ENCODE measurements at regions not wholly inside any gene's neighbourhood (a gene's known extent, or its start where the extent isn't known, plus 50 kb on each side); places are given as distances from the start of the nearest gene placed in this dataset.

DNA sequence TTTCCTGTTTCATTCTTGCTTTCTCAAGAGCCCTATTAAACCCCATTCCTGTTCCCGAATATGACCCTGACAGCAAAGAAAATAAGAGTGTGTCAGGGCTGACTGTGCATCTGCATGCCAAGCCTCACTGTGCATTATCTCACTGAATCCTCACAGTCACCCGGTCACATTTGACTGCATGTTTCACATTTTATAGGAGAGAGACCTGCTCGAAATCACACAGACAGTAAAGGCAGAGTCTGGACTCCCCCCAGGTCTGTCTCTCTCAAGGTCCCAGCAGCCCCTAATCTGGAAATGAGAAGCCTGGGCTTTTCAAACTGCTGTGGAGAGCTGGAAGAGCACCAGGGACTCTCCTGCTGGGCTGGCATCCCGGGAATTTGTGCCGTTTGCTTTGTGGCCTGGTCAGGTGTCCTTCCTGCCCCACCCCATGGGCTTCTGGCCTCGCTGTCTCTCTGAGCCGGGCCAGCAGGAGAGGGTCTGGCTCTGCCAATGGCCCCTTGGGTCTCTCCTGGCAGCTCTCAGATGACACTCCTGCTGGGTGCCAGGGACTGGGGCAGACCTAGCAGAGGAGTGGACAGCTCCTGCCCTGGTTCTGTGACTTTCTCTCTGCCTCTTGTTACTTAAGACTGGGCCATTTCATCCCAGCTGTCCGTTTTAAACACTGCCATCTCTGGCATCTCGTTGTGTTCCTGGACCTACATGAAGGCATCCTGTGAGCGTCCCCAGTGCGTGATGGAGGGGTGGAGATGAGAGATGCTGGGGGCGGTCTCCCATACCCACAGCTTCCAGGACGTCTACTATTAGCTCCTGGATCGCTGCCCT, 173.6 kb downstream of the ARHGAP12 start:
- intact Hi-C loops (cut with DNase I) = no loop called here

DNA sequence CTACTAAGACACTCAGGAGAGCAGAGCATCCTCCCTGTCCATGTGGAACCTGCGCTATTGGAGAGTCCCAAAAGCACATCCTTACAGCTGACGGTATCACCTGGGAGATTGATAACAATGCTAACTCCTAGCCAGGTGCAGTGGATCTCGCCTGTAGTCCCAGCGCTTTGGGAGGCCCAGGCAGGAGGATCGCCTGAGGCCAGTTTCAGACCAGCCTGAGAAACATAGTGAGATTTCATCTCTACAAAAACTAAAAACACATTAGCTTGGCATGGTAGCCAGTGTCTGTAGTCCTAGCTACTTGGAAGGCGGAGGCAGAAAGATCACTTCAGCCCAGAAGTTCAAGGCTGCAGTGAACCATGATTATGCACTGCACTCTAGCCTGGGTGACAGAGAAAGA, 174.9 kb downstream of the ARHGAP12 start:
- DNase-seq = no peak
- intact Hi-C loops (cut with DNase I) = no loop called here

More for the DNA sequence above, 173.6 kb downstream of the ARHGAP12 start:
- peak in 1 of 10 donors; percentile 84 for DNase-seq

DNA sequence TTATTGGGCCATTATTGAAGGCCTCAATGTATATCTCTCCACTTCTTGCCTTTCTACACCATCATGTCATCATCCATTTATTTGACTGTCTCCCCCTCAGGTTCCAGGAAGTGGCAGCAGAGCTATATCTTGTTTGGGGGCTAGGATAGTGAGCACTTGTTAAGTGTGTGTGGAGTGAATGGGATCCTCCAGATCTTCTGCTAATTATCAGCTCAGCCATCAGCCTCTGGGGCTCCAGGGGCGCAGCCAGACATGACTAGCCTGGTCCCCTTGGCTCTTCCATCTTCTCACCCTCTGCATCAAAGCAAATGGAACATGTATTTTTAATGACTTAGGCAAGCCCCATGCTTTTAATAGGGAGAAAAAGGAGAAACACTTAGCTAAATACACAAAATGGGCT, 176.5 kb downstream of the ARHGAP12 start:
- intact Hi-C loops (cut with DNase I) = no loop called here
- no peak for DNase-seq

DNA sequence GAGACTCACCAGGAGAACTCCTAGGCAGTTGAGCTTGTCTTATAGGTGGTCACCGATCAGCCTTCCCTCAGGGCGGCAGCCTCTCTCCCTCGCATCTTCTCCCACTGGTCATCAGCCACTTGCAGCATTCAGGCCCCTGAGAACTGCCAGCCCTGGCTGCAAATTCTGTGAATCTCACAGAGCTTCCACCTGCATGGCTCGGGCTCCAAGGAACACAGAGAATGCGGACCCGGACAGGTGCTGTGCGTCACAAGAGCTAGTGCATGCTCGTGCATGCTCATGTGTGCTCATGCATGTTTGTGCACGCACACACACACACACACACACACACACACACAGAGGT, 176.9 kb downstream of the ARHGAP12 start:
- intact Hi-C loops (cut with DNase I) = no loop called here
- DNase-seq = peak in 1 of 10 donors; percentile 62

DNA sequence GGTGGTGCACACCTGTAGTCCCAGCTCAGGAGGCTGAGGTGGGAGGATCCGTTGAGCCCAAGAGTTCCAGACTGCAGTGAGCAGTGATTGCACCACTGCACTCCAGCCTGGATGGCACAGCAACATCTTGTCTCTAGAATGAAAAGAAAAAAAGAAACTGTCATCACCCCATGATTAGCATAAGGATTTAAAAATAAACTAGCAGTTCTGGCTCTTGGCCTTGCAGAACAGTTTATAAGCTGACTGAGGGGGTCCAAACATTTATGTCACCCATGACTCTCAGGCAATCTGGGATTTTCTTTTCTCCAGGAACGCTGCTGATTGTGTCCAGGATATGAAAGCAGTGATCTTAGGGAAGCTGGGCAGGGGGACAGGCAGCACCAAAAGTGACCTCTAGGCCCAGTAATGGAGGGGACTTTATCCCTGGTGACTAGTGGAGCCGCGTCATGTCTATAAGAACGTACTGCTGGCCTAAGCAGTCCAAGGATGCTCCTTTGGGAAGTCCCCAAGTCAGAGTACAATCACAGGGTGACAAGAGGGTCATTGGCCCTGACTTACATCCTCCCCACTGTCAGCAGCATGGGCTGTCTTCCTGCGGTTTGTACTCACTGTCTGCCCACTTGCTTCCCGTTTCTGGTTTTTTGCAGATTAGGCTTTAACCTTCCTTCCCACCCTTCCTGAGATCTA, 177.4 kb downstream of the ARHGAP12 start:
- no peak for DNase-seq
- intact Hi-C loops (cut with DNase I) = no loop called here

DNA sequence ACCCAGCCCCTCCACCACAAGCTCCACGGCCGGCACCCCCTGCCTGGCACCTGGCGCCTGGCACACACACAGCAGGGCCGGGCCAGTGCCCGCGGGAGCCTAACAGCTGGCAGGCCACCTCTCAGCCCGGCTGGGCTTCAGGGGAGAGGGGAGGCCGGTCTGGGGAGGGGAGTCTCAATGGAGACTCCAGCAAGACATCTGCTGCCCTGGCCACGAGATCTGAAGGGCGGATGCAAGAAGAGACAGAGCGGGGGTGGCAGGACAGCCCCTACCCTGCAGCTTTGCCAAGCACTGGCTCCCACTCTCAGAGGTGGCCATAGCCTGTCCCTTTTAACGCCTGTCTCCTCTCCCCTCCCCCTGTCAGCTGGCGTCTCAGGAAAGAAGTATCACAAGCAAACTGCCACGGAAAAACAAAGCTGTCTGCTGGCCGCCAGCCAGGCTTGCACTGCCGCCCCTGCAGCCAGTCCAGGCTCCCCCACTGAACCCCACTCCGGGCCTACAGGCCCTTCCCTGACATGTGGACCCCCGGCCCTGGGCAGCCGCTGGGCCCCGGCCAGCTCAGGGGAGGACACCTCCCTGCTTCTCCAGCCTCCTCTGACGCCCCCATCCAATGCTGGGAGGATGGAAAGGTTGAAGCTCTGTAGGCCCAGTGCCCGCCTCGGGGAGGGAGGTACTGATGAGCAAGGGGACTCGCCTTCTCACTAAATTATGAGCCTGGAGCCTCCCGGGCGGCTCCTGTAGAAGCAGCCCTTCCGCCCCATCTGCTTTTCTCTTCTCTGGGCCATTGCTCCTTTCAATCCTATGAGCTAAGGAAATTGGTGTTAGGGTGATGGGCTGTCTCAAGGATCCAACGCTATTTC, 178.4 kb downstream of the ARHGAP12 start:
- DNase-seq = peak in 8 of 10 donors; percentile 26 to 87 (median 50)
- intact Hi-C loops (cut with DNase I) = no loop called here

DNA sequence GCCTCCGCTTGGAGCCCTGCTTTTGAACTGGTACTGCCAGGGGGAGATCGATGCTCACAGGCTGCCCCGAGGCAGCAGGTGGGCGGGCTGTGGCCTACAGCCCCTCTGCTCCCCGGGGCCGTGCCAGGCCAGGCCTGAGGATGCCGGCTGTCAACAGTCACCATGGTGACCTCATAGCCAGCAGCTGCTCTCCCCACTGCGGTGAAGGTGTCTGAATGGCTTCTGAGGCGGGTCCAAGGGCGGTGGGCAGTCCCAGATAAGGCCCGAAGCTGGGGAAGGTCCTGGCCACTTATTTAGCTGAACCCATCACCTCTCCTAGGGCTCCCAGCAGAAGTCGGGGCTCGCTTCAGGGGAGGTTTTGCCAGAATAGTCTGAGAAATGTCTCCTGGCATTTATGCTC, 179.3 kb downstream of the ARHGAP12 start:
- intact Hi-C loops (cut with DNase I) = no loop called here
- DNase-seq = peak in 1 of 10 donors; percentile 62

DNA sequence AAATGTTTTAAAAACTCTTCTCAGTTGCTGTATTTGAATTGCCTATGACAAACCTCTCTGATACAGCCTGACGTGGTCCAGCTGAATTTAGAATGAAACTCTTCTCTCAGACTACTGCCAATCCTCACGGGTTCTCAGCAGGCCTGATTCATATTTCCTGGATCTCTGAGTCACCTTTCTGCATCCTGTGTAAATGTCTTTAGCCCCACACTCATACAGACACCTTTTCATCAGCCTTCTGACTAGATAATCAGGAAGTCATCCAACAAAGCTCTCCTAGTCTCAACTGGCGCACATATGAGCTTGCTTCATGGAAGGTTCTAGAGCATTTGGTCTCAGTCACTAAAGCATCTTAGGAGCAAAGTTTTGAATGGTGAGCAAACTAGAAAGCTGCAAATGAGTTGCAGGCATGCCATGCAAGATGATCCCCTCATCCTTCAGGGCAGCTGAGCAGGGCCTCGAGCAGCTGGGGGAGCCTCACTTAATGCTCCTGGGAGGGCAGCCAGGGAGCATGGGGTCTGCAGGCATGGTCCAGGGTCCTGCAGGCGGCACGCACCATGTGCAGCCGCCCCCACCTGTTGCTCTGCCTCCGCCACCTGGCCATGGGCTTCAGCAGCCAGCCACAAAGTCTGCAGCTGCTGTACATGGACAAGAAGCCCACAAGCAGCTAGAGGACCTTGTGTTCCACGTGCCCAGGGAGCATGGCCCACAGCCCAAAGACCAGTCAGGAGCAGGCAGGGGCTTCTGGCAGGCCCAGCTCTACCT, 182.8 kb downstream of the ARHGAP12 start:
- DNase-seq = peak in 1 of 10 donors; percentile 75
- intact Hi-C loops (cut with DNase I) = no loop called here

DNA sequence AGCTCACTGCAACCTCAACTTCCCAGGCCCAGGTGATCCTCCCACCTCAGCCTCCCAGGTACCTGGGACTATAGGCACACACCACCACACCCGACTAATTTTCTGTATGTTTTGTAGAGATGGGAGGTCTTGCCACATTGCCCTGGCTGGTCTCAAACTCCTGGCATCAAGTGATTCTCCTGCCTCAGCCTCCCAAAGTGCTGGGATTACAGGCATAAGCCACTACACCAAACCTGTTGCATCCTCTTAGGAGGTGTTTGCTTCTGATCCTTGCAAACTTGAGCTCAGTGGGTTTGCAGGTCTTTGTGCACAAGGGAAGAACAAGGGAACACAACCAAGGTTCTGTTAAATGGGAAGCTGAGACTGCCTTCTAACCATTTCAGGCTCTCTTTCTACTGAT, 184.6 kb downstream of the ARHGAP12 start:
- intact Hi-C loops (cut with DNase I) = no loop called here
- DNase-seq = no peak

DNA sequence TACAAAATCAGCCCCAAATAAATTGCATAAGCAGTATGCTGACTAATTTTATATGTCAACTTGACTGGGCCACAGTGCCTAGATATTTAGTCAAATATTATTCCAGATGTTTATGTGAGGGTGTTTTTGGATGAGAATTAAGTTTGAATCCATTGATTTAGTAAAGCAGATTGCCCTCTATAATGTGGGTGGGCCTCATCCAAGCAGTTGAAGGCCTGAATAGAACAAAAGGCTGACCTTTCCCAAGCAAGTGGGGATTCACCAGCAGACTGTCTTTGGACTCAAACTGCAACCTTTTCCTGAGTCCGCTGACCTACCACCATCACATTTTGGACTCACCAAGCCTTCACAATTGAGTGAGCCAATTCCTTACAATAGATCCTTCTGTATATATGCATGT, 186.4 kb downstream of the ARHGAP12 start:
- DNase-seq = no peak
- intact Hi-C loops (cut with DNase I) = no loop called here

DNA sequence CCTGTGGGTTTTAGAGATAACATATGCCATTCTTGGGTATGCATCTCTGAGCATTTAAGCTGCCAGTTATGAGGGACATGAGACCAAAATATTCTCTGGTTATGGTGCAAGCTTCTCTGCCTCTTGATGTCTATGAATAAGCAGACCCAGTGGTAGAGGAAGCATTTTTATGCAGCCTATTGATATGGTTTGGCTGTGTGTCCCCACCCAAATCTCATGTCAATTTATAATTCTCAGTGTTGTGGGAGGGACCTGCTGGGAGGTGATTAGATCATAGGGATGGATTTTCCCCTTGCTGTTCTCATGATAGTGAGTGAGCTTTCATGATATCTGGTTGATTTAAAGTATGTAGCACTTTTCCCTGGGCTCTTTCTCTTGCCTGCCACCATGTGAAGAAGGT, 187.2 kb downstream of the ARHGAP12 start:
- DNase-seq = no peak
- intact Hi-C loops (cut with DNase I) = no loop called here

DNA sequence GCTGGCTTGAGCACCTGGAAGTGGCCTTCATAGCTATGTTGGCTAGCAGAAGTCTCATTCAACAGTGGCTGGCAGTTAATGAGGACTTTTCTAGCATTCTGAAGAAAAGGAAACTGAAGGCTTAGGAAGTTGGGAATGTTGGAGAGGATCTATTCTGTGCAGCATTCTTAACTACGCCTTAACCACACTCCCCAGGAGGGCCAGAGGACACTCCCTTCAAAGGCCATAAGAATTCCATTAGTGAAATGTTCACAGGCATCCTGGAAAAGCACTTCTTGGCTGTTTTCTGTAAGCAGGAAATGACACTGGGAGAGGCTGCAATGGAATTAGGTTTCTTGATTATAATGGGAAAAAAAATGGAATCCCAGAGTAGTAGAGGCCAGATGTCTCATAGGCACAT, 188.9 kb downstream of the ARHGAP12 start:
- DNase-seq = no peak
- intact Hi-C loops (cut with DNase I) = no loop called here

DNA sequence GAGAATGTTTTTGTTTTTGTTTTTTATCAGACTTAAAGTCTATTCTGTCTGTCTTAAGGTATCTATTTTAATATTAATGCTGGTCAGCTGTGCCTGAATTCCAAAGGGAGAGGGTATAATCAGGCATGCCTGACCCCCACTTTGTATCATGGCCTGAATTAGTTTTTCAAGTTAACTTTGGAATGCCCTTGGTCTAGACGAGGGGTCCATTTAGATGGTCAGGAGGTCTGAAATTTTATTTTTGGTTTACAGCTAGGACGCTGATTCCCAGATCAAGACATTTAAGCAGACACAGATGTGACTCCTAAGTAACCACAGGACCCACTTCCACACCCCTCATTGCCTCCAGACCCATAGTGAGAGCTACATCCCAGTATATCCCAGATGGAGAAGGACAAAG, 189.5 kb downstream of the ARHGAP12 start:
- intact Hi-C loops (cut with DNase I) = no loop called here
- no peak for DNase-seq

DNA sequence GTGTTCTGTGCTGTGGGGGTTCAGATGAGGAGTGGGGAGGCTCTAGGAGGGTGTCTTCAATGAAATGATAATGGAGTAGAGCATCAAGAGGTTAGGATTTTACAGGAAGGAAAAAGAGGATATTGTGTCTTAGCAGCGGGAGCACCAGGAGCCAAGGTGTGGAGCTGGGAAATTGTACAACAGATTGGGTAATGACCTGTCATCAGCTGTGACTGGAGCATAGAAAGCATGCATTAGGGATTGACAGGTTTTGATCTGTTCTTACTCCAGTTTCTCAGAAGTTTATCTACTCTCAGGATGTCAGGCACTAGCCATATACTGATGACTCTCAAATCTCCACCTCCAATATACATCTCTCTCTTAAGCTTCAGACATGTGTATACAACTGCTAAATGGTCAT, 196.9 kb downstream of the ARHGAP12 start:
- intact Hi-C loops (cut with DNase I) = no loop called here
- no peak for DNase-seq

DNA sequence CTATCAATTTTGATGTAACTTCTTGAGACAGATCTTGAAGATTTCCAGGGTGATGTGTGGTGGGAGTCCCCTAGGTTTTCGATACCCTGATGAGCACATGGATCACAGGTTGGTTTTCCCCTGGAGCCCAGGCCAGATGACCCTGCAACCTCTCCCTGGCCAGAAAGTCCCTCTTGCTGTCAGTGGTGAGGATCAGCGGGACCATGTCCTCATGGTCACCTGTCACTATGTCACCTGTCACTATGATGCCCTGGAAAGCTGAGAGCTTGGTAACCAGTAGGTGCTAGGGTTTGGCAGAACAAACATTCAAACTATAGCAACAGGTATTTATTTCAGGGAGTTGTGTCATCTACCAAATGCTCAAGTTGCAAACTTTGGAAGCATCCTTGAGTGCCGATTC, 197.9 kb downstream of the ARHGAP12 start:
- DNase-seq = no peak
- intact Hi-C loops (cut with DNase I) = no loop called here

DNA sequence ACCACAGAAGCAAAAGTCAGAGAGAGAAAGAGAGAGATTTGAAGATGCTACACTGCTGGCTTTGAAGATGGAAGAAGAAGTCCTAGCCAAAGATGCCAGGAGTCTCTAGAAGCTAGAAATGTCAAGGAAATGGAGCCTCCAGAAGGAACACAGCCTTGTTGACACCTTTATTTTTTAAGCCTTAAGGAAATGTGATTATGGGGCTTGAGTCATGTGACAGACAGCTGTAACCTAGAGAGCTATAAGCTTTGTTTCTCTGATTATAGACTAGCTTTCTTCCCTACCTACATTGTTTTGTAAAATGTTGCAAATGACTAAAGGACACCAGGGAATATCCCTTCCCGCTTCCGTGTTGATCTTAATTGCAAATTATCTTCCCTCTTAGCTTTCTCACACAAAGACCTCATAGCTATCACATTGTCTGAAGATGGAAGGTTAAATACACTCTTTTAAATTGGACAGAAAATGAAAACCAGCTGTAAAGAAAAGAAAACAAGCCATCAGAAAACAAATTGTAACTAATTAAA, 199.9 kb downstream of the ARHGAP12 start:
- intact Hi-C loops (cut with DNase I) = no loop called here
- DNase-seq = no peak

DNA sequence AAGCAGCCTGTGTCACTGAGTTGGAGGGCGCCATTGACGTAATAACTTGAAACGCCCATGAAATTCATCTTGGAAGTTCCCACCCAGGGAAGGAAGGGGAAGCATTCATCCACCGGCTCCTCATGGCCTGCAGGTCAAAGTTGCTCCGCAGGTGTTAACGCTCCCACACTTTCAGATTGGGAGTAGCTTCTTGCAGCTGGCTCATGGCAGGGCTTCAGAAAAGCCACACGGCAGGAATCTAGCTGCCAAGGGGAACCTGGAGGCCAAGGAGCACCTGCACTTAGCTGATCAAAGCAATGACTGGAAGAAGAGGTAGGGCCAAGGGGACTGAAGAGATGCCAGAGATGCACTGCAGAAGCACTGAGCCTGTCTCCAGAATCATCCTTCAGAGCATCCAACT, 203.2 kb downstream of the ARHGAP12 start:
- intact Hi-C loops (cut with DNase I) = no loop called here
- DNase-seq = no peak

DNA sequence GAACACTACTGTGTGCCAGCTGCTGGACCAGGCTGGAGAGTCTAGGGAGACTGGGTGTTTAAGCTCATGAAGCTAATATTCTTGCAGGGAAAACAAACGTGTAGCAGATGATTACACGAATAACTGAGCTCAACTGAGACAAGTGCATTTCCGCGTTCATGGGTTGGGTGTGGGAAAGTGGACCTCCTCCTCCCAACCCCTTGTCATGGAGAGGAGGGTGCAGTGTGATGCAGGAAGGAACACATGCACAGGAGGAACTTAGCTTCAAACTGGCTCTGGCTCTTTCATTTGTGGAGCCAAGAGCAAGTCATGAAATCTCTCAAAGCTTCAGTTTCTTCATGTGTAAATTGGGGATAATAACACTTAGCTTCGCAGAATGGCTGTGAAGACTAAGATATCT, 204.3 kb downstream of the ARHGAP12 start:
- intact Hi-C loops (cut with DNase I) = no loop called here
- no peak for DNase-seq

DNA sequence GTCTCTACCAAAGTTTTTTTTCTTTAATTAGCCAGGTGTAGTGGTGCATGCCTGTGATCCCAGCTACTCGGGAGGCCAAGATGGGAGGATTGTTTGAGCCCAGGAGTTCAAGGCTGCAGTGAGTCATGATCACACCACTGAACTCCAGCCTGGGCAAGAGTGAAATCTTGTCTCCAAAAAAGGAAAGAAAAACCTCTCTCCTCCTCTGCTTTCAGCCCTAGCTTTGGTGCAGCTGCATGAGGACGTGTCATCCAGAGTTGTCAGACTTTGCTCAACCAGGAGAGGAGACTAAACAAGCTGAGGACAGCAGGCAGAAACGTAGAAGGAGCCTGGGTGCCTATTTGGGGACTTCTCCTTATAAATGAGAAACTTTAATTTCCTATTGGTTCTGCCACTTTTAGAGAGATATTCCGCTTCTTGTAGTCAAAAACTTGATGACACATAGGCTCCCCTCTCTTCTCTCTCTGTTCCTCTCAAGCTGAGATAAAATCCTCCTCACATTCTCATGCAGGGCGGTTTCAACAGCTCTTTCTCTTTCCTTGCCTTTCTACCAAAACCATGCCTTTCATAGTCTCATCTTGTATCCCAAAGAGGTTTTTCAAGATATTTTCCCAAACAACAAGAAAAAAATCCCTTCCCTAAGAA, 205.4 kb downstream of the ARHGAP12 start:
- intact Hi-C loops (cut with DNase I) = no loop called here
- no peak for DNase-seq

DNA sequence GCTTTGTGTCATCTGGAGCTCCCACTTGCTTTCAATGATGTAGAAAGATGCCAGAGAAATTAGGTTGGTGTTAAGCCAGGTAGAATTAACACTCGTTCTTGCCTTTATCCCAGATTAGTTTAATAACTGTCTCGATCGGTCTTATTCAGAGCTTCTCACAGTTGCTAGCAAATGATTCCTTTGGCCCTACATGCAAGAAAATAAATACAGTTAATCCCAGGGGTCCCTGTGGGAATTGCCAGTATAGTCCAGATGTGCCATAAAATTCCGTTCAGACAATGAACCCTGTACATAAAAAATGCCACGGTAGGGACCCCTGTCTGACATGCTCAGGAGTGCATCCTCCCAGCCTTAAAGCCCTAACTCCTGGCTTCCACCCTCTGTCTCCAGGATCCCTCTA, 207.5 kb downstream of the ARHGAP12 start:
- intact Hi-C loops (cut with DNase I) = no loop called here
- DNase-seq = no peak
